Adrenal gland (tissue), 5 donors: ENCODE measurements at regions not wholly inside any gene's neighbourhood (a gene's known extent, or its start where the extent isn't known, plus 50 kb on each side); places are given as distances from the start of the nearest gene placed in this dataset.

Source experiments
- POLR2A ChIP-seq, 2 donors: fragments of 450-650 bp; IDR thresholded peaks; one replicate each; pipeline ENCODE4 v1.6.1; 2017; ENCODE audit warnings: antibody characterized with exemption in 2 of 2, mild to moderate bottlenecking in 2 of 2, moderate library complexity in 1 of 2
- TF ChIP-seq, protein P1 (sequence below), 6 experiments: fragments of 450-650 bp in 4 of 6; fragments of 200-600 bp in 2 of 6; sonication (generic) in 1 of 6; IDR thresholded peaks; 1 replicate in 5 of 6; 2 replicates in 1 of 6; pipeline versions ENCODE4 v1.5.1 to v1.8.0; 2016 to 2021; ENCODE audit warnings: antibody characterized with exemption in 6 of 6, mild to moderate bottlenecking in 2 of 6, moderate library complexity in 1 of 6
- donor health status: DM: no; HTN: no; CAD: no.

DNA sequence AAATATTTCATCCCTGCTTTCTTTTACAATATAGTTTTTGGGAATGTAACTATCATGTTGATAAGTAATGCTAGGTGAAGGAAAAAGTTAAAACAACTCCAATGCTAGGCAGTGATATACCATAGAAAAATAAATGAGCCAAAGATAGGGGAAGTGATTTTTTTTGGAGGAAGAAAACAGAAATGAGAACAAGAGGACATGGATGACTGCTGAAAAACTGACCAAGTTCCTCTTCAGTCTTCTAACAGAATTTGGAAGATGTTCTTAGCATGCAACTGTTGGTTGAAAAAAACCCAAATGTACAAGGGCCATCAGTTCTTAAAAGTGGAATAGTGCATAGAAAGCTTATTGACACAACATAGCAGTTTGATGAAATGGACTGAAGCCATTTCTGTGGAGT lies 262.5 kb upstream of the STARD13 start:
- TF ChIP-seq, protein P1, sequence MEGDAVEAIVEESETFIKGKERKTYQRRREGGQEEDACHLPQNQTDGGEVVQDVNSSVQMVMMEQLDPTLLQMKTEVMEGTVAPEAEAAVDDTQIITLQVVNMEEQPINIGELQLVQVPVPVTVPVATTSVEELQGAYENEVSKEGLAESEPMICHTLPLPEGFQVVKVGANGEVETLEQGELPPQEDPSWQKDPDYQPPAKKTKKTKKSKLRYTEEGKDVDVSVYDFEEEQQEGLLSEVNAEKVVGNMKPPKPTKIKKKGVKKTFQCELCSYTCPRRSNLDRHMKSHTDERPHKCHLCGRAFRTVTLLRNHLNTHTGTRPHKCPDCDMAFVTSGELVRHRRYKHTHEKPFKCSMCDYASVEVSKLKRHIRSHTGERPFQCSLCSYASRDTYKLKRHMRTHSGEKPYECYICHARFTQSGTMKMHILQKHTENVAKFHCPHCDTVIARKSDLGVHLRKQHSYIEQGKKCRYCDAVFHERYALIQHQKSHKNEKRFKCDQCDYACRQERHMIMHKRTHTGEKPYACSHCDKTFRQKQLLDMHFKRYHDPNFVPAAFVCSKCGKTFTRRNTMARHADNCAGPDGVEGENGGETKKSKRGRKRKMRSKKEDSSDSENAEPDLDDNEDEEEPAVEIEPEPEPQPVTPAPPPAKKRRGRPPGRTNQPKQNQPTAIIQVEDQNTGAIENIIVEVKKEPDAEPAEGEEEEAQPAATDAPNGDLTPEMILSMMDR (IDR thresholded peaks at IDR 0.05): no peak
- no peak for TF ChIP-seq POLR2A (IDR thresholded peaks at IDR 0.05)
